ENCODE measurements at regions not wholly inside any gene's neighbourhood (a gene's known extent, or its start where the extent isn't known, plus 50 kb on each side); places are given as distances from the start of the nearest gene placed in this dataset.
A peak's percentile ranks its signal among the peaks of the same experiment; 100 is the strongest.

GRCh38 chr12:69056743-69057515 is 124.0 kb upstream of the CPM start:
- H3K4me3 ChIP-seq, result no peak overlapping the region
- no peaks in the 10 kb centered on the region for H3K36me3 ChIP-seq
- H3K4me1 ChIP-seq, result peaks cover 30% of the 10 kb centered on the region
- ATAC-seq, result no peak
- no peaks in the 10 kb centered on the region for H3K27me3 ChIP-seq (ENCODE audit: low read depth)
- intact Hi-C loops (cut with DNase I), result no loop called here
- H3K9me3 ChIP-seq, result no peaks in the 10 kb centered on the region
- DNase-seq, result no peak
- TF ChIP-seq CTCF (IDR thresholded peaks at IDR 0.05), result no peak
- no peak overlapping the region for H3K27ac ChIP-seq

GRCh38 chr12:69057742-69058141 is 124.8 kb upstream of the CPM start:
- Histone ChIP-seq H3K36me3 (no peaks in the 10 kb centered on the region), H3K27ac (no peak overlapping the region), H3K4me3 (no peak overlapping the region), H3K27me3 (ENCODE audit: low read depth) (no peaks in the 10 kb centered on the region), H3K9me3 (no peaks in the 10 kb centered on the region), H3K4me1 (peaks cover 35% of the 10 kb centered on the region)
- DNase-seq, result no peak
- ATAC-seq, result no peak
- intact Hi-C loops (cut with DNase I), result no loop called here
- TF ChIP-seq CTCF (IDR thresholded peaks at IDR 0.05), result no peak

- no peak overlapping the region for H3K4me3 ChIP-seq
- no peak overlapping the region for H3K27ac ChIP-seq
- intact Hi-C loops (cut with DNase I), result no loop called here
- H3K9me3 ChIP-seq, result no peaks in the 10 kb centered on the region
- ATAC-seq, result peak in 1 of 2 donors; percentile 62
- TF ChIP-seq CTCF (IDR thresholded peaks at IDR 0.05), result no peak
- peaks cover 32% of the 10 kb centered on the region for H3K4me1 ChIP-seq
- DNase-seq, result no peak
- H3K36me3 ChIP-seq, result no peaks in the 10 kb centered on the region
- H3K27me3 ChIP-seq (ENCODE audit: low read depth), result no peaks in the 10 kb centered on the region
These were observed 126.8 kb upstream of the CPM start for GRCh38 chr12:69059465-69060457.

- no peaks in the 10 kb centered on the region for H3K36me3 ChIP-seq
- intact Hi-C loops (cut with DNase I), result no loop called here
- TF ChIP-seq CTCF (IDR thresholded peaks at IDR 0.05), result no peak
- H3K27me3 ChIP-seq (ENCODE audit: low read depth), result no peaks in the 10 kb centered on the region
- H3K27ac ChIP-seq, result peak overlapping the region; percentile 32
- DNase-seq, result no peak
- H3K4me3 ChIP-seq, result no peak overlapping the region
- H3K4me1 ChIP-seq, result peaks cover 22% of the 10 kb centered on the region
- H3K9me3 ChIP-seq, result no peaks in the 10 kb centered on the region
- ATAC-seq, result peak; percentile 56 to 79
These were observed 128.6 kb upstream of the CPM start for GRCh38 chr12:69061574-69061973.

- intact Hi-C loops (cut with DNase I), result no loop called here
- TF ChIP-seq CTCF (IDR thresholded peaks at IDR 0.05), result no peak
- Histone ChIP-seq H3K4me3 (no peak overlapping the region), H3K9me3 (no peaks in the 10 kb centered on the region), H3K27ac (peak overlapping the region; percentile 32), H3K4me1 (peaks cover 17% of the 10 kb centered on the region), H3K27me3 (ENCODE audit: low read depth) (no peaks in the 10 kb centered on the region), H3K36me3 (no peaks in the 10 kb centered on the region)
- DNase-seq, result no peak
- peak in 1 of 2 donors; percentile 24 for ATAC-seq
These were observed 129.8 kb upstream of the CPM start for GRCh38 chr12:69062621-69063237.
